ENCODE measurements at regions not wholly inside any gene's neighbourhood (a gene's known extent, or its start where the extent isn't known, plus 50 kb on each side); places are given as distances from the start of the nearest gene placed in this dataset.

GRCh38 chr7:116145245-116145852, 65.0 kb upstream of the TES start:
- TF ChIP-seq POLR2A (IDR thresholded peaks at IDR 0.05; ENCODE audit: low read length): no peak
- TF ChIP-seq GATA1 (IDR thresholded peaks at IDR 0.05; ENCODE audit: low read depth, low read length): no peak
